Right cardiac atrium (tissue), 5 donors: ENCODE measurements at regions not wholly inside any gene's neighbourhood (a gene's known extent, or its start where the extent isn't known, plus 50 kb on each side); places are given as distances from the start of the nearest gene placed in this dataset.
A peak's percentile ranks its signal among the peaks of the same experiment; 100 is the strongest.

Experiments
- ATAC-seq, 2 donors: fragments of 200-7000 bp; cut with Tn5 transposase; one replicate each; pipeline versions ENCODE4 v1.8.0 to v1.9.1; 2020; ENCODE audit warnings: moderate library complexity in 2 of 2, mild to moderate bottlenecking in 1 of 2
- DNase-seq, 3 donors: peaks; one replicate each; pipeline ENCODE4 v3.0.0-alpha.2; 2020
- H3K27ac ChIP-seq: one replicate; pipeline ENCODE4 v1.5.1; 2013; ENCODE audit warnings: mild to moderate bottlenecking, low read length, control low read depth, moderate library complexity
- H3K27me3 ChIP-seq: one replicate; pipeline ENCODE4 v1.6.1; 2013; ENCODE audit not compliant: control insufficient read depth, insufficient read depth
- H3K4me1 ChIP-seq: one replicate; pipeline ENCODE4 v1.6.1; 2013; ENCODE audit warnings: low read length; ENCODE audit not compliant: control insufficient read depth, insufficient read depth
- H3K4me3 ChIP-seq: one replicate; pipeline ENCODE4 v1.5.1; 2013; ENCODE audit warnings: low read length, control low read depth
- H3K9me3 ChIP-seq: one replicate; pipeline ENCODE4 v1.6.1; 2013; ENCODE audit warnings: low read length; ENCODE audit not compliant: control insufficient read depth
- WGBS: extraction: QIAGEN DNeasy Blood & Tissue Kit; methylation state at CpG from one replicate; pipeline ENCODE4 v1.1.7; 2013; 5-methylcytosine and 5-hydroxymethylcytosine counted together
- intact Hi-C, 4 donors: fragments of 100-400 bp; cut with DNase I; formaldehyde crosslinking; loops; one replicate each; pipeline versions ENCODE4 v1.11.0 to v1.14.0; 2022 to 2023
- donor health status: healthy with polysubstance abuse.
- donor health status: DM: no; HTN: yes; CAD: no.
- donor health status: DM: no; HTN: no; CAD: no.
- donor health status: DM: no; HTN: yes; CAD: no; lungs with severe emphysema.
- donor health status: DM: yes; HTN: yes; CAD: no.

- intact Hi-C loops: no loop called here
- ATAC-seq: peak; percentile 56 to 67
Measured at GRCh38 chr12:76611533-76611932, 52.0 kb upstream of the OSBPL8 start.

GRCh38 chr12:76614364-76614763 lies 54.8 kb upstream of the OSBPL8 start:
- intact Hi-C loops: no loop called here
- ATAC-seq: peak in 1 of 2 donors; percentile 82
- 63% methylated on average over 2 of the region's 2 CpGs for WGBS

More at GRCh38 chr12:76611533-76611932, 52.0 kb upstream of the OSBPL8 start:
- no peaks in the 10 kb centered on the region for H3K27me3 ChIP-seq
- no peak overlapping the region for H3K4me3 ChIP-seq
- WGBS: 60% methylated on average over 2 of the region's 2 CpGs
- no peak overlapping the region for H3K27ac ChIP-seq
- DNase-seq: no peak
- no peaks in the 10 kb centered on the region for H3K9me3 ChIP-seq
- no peaks in the 10 kb centered on the region for H3K4me1 ChIP-seq

GRCh38 chr12:76618031-76618430 lies 58.5 kb upstream of the OSBPL8 start:
- no peaks in the 10 kb centered on the region for H3K4me1 ChIP-seq
- DNase-seq (no peak), ATAC-seq (no peak)
- no peak overlapping the region for H3K27ac ChIP-seq
- intact Hi-C loops: loop anchor here in 1 of 4 donors (5.0 kb wide), 1 partner anchor 399 kb away; no protein-coding TSS in a partner anchor
- no peak overlapping the region for H3K4me3 ChIP-seq
- no peaks in the 10 kb centered on the region for H3K9me3 ChIP-seq
- WGBS: 86% methylated on average over 6 of the region's 6 CpGs
- H3K27me3 ChIP-seq: no peaks in the 10 kb centered on the region

More at GRCh38 chr12:76614364-76614763, 54.8 kb upstream of the OSBPL8 start:
- H3K27me3 ChIP-seq: no peaks in the 10 kb centered on the region
- H3K4me1 ChIP-seq: no peaks in the 10 kb centered on the region
- no peaks in the 10 kb centered on the region for H3K9me3 ChIP-seq
- no peak overlapping the region for H3K27ac ChIP-seq
- DNase-seq: no peak
- H3K4me3 ChIP-seq: no peak overlapping the region

- DNase-seq (peak; percentile 47 to 77 (median 64)), ATAC-seq (peak; percentile 78 to 86)
- no peak overlapping the region for H3K27ac ChIP-seq
- no peaks in the 10 kb centered on the region for H3K4me1 ChIP-seq
- H3K27me3 ChIP-seq: no peaks in the 10 kb centered on the region
- intact Hi-C loops: loop anchor here (2.0 to 10.0 kb wide), 4 partner anchors 169 to 391 kb away; no protein-coding TSS in a partner anchor
- no peaks in the 10 kb centered on the region for H3K9me3 ChIP-seq
- H3K4me3 ChIP-seq: no peak overlapping the region
- WGBS: 6% methylated on average over 1 of the region's 1 CpG
Measured at GRCh38 chr12:76621582-76622024, 62.0 kb upstream of the OSBPL8 start.

GRCh38 chr12:76622351-76622750 lies 62.8 kb upstream of the OSBPL8 start:
- Histone ChIP-seq H3K27me3 (no peaks in the 10 kb centered on the region), H3K27ac (no peak overlapping the region), H3K4me1 (no peaks in the 10 kb centered on the region), H3K4me3 (no peak overlapping the region), H3K9me3 (no peaks in the 10 kb centered on the region)
- no peak for DNase-seq
- WGBS: 74% methylated on average over 5 of the region's 5 CpGs
- intact Hi-C loops: loop anchor here (5.0 to 10.0 kb wide), 3 partner anchors 170 to 390 kb away; no protein-coding TSS in a partner anchor
- ATAC-seq: no peak

- no peaks in the 10 kb centered on the region for H3K4me1 ChIP-seq
- no peak overlapping the region for H3K4me3 ChIP-seq
- intact Hi-C loops: loop anchor here (5.0 to 10.0 kb wide), 3 partner anchors 169 to 389 kb away; no protein-coding TSS in a partner anchor
- H3K27ac ChIP-seq: no peak overlapping the region
- ATAC-seq (no peak), DNase-seq (no peak)
- no peaks in the 10 kb centered on the region for H3K9me3 ChIP-seq
- H3K27me3 ChIP-seq: no peaks in the 10 kb centered on the region
Measured at GRCh38 chr12:76622915-76623314, 63.3 kb upstream of the OSBPL8 start.

GRCh38 chr12:76623931-76624330 lies 64.4 kb upstream of the OSBPL8 start:
- no peaks in the 10 kb centered on the region for H3K9me3 ChIP-seq
- DNase-seq (no peak), ATAC-seq (no peak)
- H3K4me1 ChIP-seq: no peaks in the 10 kb centered on the region
- no peak overlapping the region for H3K4me3 ChIP-seq
- no peak overlapping the region for H3K27ac ChIP-seq
- no peaks in the 10 kb centered on the region for H3K27me3 ChIP-seq
- intact Hi-C loops: loop anchor here (5.0 to 10.0 kb wide), 3 partner anchors 168 to 388 kb away; no protein-coding TSS in a partner anchor
- WGBS: 97% methylated on average over 2 of the region's 2 CpGs

GRCh38 chr12:76627346-76628135 lies 68.0 kb upstream of the OSBPL8 start:
- 82% methylated on average over 4 of the region's 4 CpGs for WGBS

GRCh38 chr12:76628745-76629144 lies 69.2 kb upstream of the OSBPL8 start:
- no peak overlapping the region for H3K27ac ChIP-seq
- no peaks in the 10 kb centered on the region for H3K27me3 ChIP-seq
- H3K9me3 ChIP-seq: no peaks in the 10 kb centered on the region
- intact Hi-C loops: loop anchor here in 1 of 4 donors (10.0 kb wide), 1 partner anchor 166 kb away; no protein-coding TSS in a partner anchor
- H3K4me1 ChIP-seq: peaks cover 1% of the 10 kb centered on the region
- H3K4me3 ChIP-seq: no peak overlapping the region
- DNase-seq (no peak), ATAC-seq (no peak)

More at GRCh38 chr12:76627346-76628135, 68.0 kb upstream of the OSBPL8 start:
- intact Hi-C loops: loop anchor here in 1 of 4 donors (10.0 kb wide), 1 partner anchor 167 kb away; no protein-coding TSS in a partner anchor
- no peak for DNase-seq
- H3K4me3 ChIP-seq: no peak overlapping the region
- no peaks in the 10 kb centered on the region for H3K4me1 ChIP-seq
- ATAC-seq: no peak
- no peaks in the 10 kb centered on the region for H3K27me3 ChIP-seq
- H3K27ac ChIP-seq: no peak overlapping the region
- H3K9me3 ChIP-seq: no peaks in the 10 kb centered on the region

- no peak for DNase-seq
- ATAC-seq: no peak
- WGBS: 88% methylated on average over 2 of the region's 2 CpGs
- Histone ChIP-seq H3K4me3 (no peak overlapping the region), H3K9me3 (no peaks in the 10 kb centered on the region), H3K27me3 (no peaks in the 10 kb centered on the region), H3K27ac (no peak overlapping the region), H3K4me1 (peaks cover 4% of the 10 kb centered on the region)
- intact Hi-C loops: no loop called here
Measured at GRCh38 chr12:76631741-76632140, 72.2 kb upstream of the OSBPL8 start.

- Histone ChIP-seq H3K27ac (no peak overlapping the region), H3K27me3 (no peaks in the 10 kb centered on the region), H3K4me1 (peaks cover 4% of the 10 kb centered on the region), H3K4me3 (no peak overlapping the region), H3K9me3 (no peaks in the 10 kb centered on the region)
- ATAC-seq (peak in 1 of 2 donors; percentile 95), DNase-seq (no peak)
- intact Hi-C loops: no loop called here
Measured at GRCh38 chr12:76633415-76633814, 73.8 kb upstream of the OSBPL8 start.
